Liver (tissue), 8 donors: ENCODE measurements at regions not wholly inside any gene's neighbourhood (a gene's known extent, or its start where the extent isn't known, plus 50 kb on each side); places are given as distances from the start of the nearest gene placed in this dataset.

Experiments used
- DNase-seq: peaks from one replicate; pipeline ENCODE4 v3.0.0-alpha.2; 2017; ENCODE audit warnings: low spot score
- H3K27ac ChIP-seq, 2 donors: one replicate each; pipeline ENCODE4 v1.7.0; 2013; ENCODE audit warnings: inconsistent platforms in 2 of 2, low read length in 2 of 2, control low read depth in 1 of 2, low read depth in 1 of 2, mild to moderate bottlenecking in 1 of 2
- H3K27me3 ChIP-seq, 4 donors: one replicate each; pipeline versions ENCODE4 v1.6.1 to v1.7.0; 2013; ENCODE audit warnings: low read length in 3 of 4, inconsistent platforms in 1 of 4, mild to moderate bottlenecking in 1 of 4, moderate library complexity in 1 of 4; ENCODE audit not compliant: control insufficient read depth in 4 of 4, insufficient read depth in 4 of 4
- H3K36me3 ChIP-seq, 4 donors: one replicate each; pipeline versions ENCODE4 v1.6.1 to v1.7.0; 2013; ENCODE audit warnings: low read length in 3 of 4, mild to moderate bottlenecking in 3 of 4, low read depth in 1 of 4, moderate library complexity in 1 of 4; ENCODE audit not compliant: control insufficient read depth in 4 of 4, insufficient read depth in 3 of 4
- H3K4me1 ChIP-seq, 4 donors: one replicate each; pipeline versions ENCODE4 v1.6.1 to v1.7.0; 2013; ENCODE audit warnings: low read length in 3 of 4, mild to moderate bottlenecking in 3 of 4, moderate library complexity in 1 of 4; ENCODE audit not compliant: control insufficient read depth in 4 of 4, insufficient read depth in 4 of 4
- H3K4me3 ChIP-seq, 3 donors: one replicate each; pipeline versions ENCODE4 v1.6.1 to v1.7.0; 2013; ENCODE audit warnings: low read length in 3 of 3, control low read depth in 1 of 3, low read depth in 1 of 3, mild to moderate bottlenecking in 1 of 3
- H3K9ac ChIP-seq, 2 donors: one replicate each; pipeline ENCODE4 v1.7.0; 2013; ENCODE audit warnings: low read length in 2 of 2, mild to moderate bottlenecking in 2 of 2, moderate library complexity in 2 of 2, control low read depth in 1 of 2, low read depth in 1 of 2
- H3K9me3 ChIP-seq, 4 donors: one replicate each; pipeline versions ENCODE4 v1.6.1 to v1.7.0; 2013; ENCODE audit warnings: low read length in 3 of 4; ENCODE audit not compliant: control insufficient read depth in 4 of 4
- EGR1 ChIP-seq, 2 donors: IDR thresholded peaks; 2 replicates each; pipeline ENCODE4 v1.6.1; 2016 to 2018; ENCODE audit warnings: antibody characterized with exemption in 2 of 2, low read depth in 2 of 2
- FOXA2 ChIP-seq: IDR thresholded peaks from 2 replicates; pipeline ENCODE4 v1.6.1; 2016; ENCODE audit warnings: antibody characterized with exemption
- GABPA ChIP-seq, 2 donors: IDR thresholded peaks in 1 of 2; conservative IDR thresholded peaks in 1 of 2; 2 replicates each; pipeline ENCODE4 v1.6.1; 2016; ENCODE audit warnings: antibody characterized with exemption in 2 of 2, mild to moderate bottlenecking in 1 of 2, moderate library complexity in 1 of 2
- HNF4A ChIP-seq, 2 donors: conservative IDR thresholded peaks; 2 replicates each; pipeline ENCODE4 v1.6.1; 2016; ENCODE audit warnings: antibody characterized with exemption in 2 of 2, mild to moderate bottlenecking in 2 of 2
- HNF4G ChIP-seq: IDR thresholded peaks from 2 replicates; pipeline ENCODE4 v1.6.1; 2016; ENCODE audit warnings: antibody characterized with exemption
- JUND ChIP-seq, 2 donors: IDR thresholded peaks; 2 replicates each; pipeline ENCODE4 v1.6.1; 2016; ENCODE audit warnings: antibody characterized with exemption in 2 of 2
- NR2F2 ChIP-seq: IDR thresholded peaks from 2 replicates; pipeline ENCODE4 v1.6.1; 2016; ENCODE audit warnings: antibody characterized with exemption
- RXRA ChIP-seq, 2 donors: IDR thresholded peaks; 2 replicates each; pipeline ENCODE4 v1.6.1; 2017 to 2018; ENCODE audit warnings: antibody characterized with exemption in 2 of 2, mild to moderate bottlenecking in 1 of 2
- SP1 ChIP-seq: IDR thresholded peaks from 2 replicates; pipeline ENCODE4 v1.6.1; 2018; ENCODE audit warnings: antibody characterized with exemption, mild to moderate bottlenecking
- TAF1 ChIP-seq: conservative IDR thresholded peaks from 2 replicates; pipeline ENCODE4 v1.6.1; 2016; ENCODE audit warnings: antibody characterized with exemption, mild to moderate bottlenecking
- WGBS: extraction: QIAGEN DNeasy Blood & Tissue Kit; methylation state at CpG from one replicate; pipeline ENCODE4 v1.1.7; 2013; 5-methylcytosine and 5-hydroxymethylcytosine counted together
- TF ChIP-seq, protein P1 (sequence below): IDR thresholded peaks from 2 replicates; pipeline ENCODE4 v1.6.1; 2016; ENCODE audit warnings: antibody characterized with exemption
- TF ChIP-seq, protein P2 (sequence below): fragments of 150-350 bp; IDR thresholded peaks from 2 replicates; pipeline ENCODE4 v1.5.1; 2017; ENCODE audit warnings: improper control_type of control experiment, low read depth, low read length; ENCODE audit not compliant: missing input control
- TF ChIP-seq, protein P3 (sequence below): IDR thresholded peaks from 2 replicates; pipeline ENCODE4 v1.6.1; 2016; ENCODE audit warnings: antibody characterized with exemption, mild to moderate bottlenecking
- TF ChIP-seq, protein P4 (sequence below): IDR thresholded peaks from 2 replicates; pipeline ENCODE4 v1.6.1; 2016; ENCODE audit warnings: antibody characterized with exemption
- TF ChIP-seq, protein P5 (sequence below): IDR thresholded peaks from 2 replicates; pipeline ENCODE4 v1.6.1; 2016; ENCODE audit warnings: antibody characterized with exemption
- donor health status: healthy.
- donor health status: healthy.
- donor health status: healthy.
- donor health status: healthy.
- donor health status: healthy.

DNA sequence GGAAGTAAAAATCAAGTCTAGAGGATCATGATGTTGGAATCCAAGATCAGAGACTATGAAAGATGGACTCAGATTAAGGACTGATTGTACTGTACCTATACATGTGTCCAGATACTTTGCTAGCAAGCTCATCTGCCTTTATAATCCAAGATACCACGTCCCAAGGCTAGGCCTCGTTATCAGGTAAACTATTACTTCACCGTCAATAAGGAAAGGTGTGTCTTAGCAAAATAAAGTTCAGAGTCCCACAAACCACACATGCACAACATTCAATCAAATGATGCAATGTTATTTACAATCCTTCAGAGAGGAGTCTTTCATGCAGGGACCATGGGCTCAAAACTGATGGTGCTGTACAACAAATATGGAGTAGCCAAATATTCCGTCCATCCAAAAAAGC lies 1092.9 kb downstream of the IGSF11 start:
- Histone ChIP-seq H3K4me1 (no peaks in the 10 kb centered on the region), H3K9me3 (peaks cover 0 to 6% (median 0%) of the 10 kb centered on the region in 4 donors), H3K36me3 (no peaks in the 10 kb centered on the region), H3K4me3 (no peak overlapping the region), H3K27me3 (no peaks in the 10 kb centered on the region), H3K9ac (no peak overlapping the region), H3K27ac (no peak overlapping the region)
- DNase-seq = no peak
- 38% methylated on average over 4 of the region's 4 CpGs for WGBS
- no peak for TF ChIP-seq SP1
- TF ChIP-seq HNF4A (conservative IDR thresholded peaks at IDR 0.05) = no peak
- TF ChIP-seq, protein P1, sequence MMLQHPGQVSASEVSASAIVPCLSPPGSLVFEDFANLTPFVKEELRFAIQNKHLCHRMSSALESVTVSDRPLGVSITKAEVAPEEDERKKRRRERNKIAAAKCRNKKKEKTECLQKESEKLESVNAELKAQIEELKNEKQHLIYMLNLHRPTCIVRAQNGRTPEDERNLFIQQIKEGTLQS = no peak
- TF ChIP-seq NR2F2 = no peak
- no peak for TF ChIP-seq TAF1
- no peak for TF ChIP-seq EGR1 (IDR thresholded peaks at IDR 0.05; ENCODE audit: low read depth in 2 of 2)
- TF ChIP-seq, protein P2, sequence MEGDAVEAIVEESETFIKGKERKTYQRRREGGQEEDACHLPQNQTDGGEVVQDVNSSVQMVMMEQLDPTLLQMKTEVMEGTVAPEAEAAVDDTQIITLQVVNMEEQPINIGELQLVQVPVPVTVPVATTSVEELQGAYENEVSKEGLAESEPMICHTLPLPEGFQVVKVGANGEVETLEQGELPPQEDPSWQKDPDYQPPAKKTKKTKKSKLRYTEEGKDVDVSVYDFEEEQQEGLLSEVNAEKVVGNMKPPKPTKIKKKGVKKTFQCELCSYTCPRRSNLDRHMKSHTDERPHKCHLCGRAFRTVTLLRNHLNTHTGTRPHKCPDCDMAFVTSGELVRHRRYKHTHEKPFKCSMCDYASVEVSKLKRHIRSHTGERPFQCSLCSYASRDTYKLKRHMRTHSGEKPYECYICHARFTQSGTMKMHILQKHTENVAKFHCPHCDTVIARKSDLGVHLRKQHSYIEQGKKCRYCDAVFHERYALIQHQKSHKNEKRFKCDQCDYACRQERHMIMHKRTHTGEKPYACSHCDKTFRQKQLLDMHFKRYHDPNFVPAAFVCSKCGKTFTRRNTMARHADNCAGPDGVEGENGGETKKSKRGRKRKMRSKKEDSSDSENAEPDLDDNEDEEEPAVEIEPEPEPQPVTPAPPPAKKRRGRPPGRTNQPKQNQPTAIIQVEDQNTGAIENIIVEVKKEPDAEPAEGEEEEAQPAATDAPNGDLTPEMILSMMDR = no peak
- TF ChIP-seq JUND (IDR thresholded peaks at IDR 0.05) = no peak
- TF ChIP-seq, protein P3, sequence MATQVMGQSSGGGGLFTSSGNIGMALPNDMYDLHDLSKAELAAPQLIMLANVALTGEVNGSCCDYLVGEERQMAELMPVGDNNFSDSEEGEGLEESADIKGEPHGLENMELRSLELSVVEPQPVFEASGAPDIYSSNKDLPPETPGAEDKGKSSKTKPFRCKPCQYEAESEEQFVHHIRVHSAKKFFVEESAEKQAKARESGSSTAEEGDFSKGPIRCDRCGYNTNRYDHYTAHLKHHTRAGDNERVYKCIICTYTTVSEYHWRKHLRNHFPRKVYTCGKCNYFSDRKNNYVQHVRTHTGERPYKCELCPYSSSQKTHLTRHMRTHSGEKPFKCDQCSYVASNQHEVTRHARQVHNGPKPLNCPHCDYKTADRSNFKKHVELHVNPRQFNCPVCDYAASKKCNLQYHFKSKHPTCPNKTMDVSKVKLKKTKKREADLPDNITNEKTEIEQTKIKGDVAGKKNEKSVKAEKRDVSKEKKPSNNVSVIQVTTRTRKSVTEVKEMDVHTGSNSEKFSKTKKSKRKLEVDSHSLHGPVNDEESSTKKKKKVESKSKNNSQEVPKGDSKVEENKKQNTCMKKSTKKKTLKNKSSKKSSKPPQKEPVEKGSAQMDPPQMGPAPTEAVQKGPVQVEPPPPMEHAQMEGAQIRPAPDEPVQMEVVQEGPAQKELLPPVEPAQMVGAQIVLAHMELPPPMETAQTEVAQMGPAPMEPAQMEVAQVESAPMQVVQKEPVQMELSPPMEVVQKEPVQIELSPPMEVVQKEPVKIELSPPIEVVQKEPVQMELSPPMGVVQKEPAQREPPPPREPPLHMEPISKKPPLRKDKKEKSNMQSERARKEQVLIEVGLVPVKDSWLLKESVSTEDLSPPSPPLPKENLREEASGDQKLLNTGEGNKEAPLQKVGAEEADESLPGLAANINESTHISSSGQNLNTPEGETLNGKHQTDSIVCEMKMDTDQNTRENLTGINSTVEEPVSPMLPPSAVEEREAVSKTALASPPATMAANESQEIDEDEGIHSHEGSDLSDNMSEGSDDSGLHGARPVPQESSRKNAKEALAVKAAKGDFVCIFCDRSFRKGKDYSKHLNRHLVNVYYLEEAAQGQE = no peak
- TF ChIP-seq, protein P4, sequence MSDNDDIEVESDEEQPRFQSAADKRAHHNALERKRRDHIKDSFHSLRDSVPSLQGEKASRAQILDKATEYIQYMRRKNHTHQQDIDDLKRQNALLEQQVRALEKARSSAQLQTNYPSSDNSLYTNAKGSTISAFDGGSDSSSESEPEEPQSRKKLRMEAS = no peak
- TF ChIP-seq GABPA (IDR thresholded peaks at IDR 0.05 in 1 of 2, conservative IDR thresholded peaks at IDR 0.05 in 1 of 2) = no peak
- no peak for TF ChIP-seq HNF4G
- TF ChIP-seq RXRA (IDR thresholded peaks at IDR 0.05) = no peak

DNA sequence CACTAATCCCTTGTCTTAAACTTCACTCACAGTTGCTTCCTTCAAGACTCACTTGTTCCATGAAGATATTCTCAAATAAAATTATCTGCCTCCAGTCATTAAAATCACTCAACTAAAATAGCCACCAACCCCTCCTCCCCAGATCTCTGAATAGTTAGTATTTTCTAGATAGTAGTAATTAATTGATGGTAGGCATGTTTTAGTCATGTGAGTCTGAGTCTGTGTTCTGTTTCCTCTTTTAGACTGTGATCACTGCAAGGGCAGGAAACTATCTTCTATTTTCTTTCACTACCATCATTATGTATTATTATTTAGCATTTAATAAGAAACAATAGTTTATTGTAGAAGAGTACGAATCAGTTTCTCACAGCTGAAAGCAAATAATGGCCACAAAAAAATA lies 1080.5 kb downstream of the IGSF11 start:
- Histone ChIP-seq H3K27me3 (no peaks in the 10 kb centered on the region), H3K27ac (no peak overlapping the region), H3K9ac (no peak overlapping the region), H3K36me3 (no peaks in the 10 kb centered on the region), H3K4me3 (no peak overlapping the region), H3K4me1 (no peaks in the 10 kb centered on the region), H3K9me3 (no peaks in the 10 kb centered on the region)
- 83% methylated on average over 1 of the region's 1 CpG for WGBS
- no peak for DNase-seq
- TF ChIP-seq, protein P5, sequence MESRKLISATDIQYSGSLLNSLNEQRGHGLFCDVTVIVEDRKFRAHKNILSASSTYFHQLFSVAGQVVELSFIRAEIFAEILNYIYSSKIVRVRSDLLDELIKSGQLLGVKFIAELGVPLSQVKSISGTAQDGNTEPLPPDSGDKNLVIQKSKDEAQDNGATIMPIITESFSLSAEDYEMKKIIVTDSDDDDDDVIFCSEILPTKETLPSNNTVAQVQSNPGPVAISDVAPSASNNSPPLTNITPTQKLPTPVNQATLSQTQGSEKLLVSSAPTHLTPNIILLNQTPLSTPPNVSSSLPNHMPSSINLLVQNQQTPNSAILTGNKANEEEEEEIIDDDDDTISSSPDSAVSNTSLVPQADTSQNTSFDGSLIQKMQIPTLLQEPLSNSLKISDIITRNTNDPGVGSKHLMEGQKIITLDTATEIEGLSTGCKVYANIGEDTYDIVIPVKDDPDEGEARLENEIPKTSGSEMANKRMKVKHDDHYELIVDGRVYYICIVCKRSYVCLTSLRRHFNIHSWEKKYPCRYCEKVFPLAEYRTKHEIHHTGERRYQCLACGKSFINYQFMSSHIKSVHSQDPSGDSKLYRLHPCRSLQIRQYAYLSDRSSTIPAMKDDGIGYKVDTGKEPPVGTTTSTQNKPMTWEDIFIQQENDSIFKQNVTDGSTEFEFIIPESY = no peak
- no peak for TF ChIP-seq FOXA2
- TF ChIP-seq NR2F2 = no peak
- no peak for TF ChIP-seq SP1
- TF ChIP-seq, protein P2 = no peak
- TF ChIP-seq, protein P3 = no peak
- TF ChIP-seq, protein P4 = no peak
